Smooth muscle cell (in vitro differentiated cells): ENCODE measurements at regions not wholly inside any gene's neighbourhood (a gene's known extent, or its start where the extent isn't known, plus 50 kb on each side); places are given as distances from the start of the nearest gene placed in this dataset.

Source experiments
- DNase-seq: peaks from one replicate; lab custom pipeline; 2025; ENCODE audit not compliant: unreplicated experiment; lab: John Stamatoyannopoulos, UW
- H2AFZ ChIP-seq: fragments of 200-600 bp; sonication (generic); 2 replicates; pipeline ENCODE4 v1.6.0; 2016; ENCODE audit warnings: antibody characterized with exemption, low read depth, mild to moderate bottlenecking
- H3F3A ChIP-seq: fragments of 200-600 bp; sonication (generic); 2 replicates; pipeline ENCODE4 v1.6.0; 2017; ENCODE audit warnings: antibody characterized with exemption, low read depth
- H3K27ac ChIP-seq: fragments of 200-600 bp; sonication (generic); 2 replicates; pipeline ENCODE4 v1.5.1; 2016; ENCODE audit warnings: low read depth, mild to moderate bottlenecking
- H3K27me3 ChIP-seq: fragments of 200-600 bp; sonication (generic); 2 replicates; pipeline ENCODE4 v1.6.1; 2016; ENCODE audit warnings: low read depth, mild to moderate bottlenecking
- H3K36me3 ChIP-seq: fragments of 200-600 bp; sonication (generic); 2 replicates; pipeline ENCODE4 v1.5.1; 2016; ENCODE audit warnings: low read depth
- H3K4me1 ChIP-seq: fragments of 200-600 bp; sonication (generic); 2 replicates; pipeline ENCODE4 v1.5.1; 2016; ENCODE audit warnings: low read depth
- H3K4me2 ChIP-seq: fragments of 200-600 bp; sonication (generic); 2 replicates; pipeline ENCODE4 v1.6.0; 2016; ENCODE audit warnings: mild to moderate bottlenecking
- H3K4me3 ChIP-seq: fragments of 200-600 bp; sonication (generic); 2 replicates; pipeline ENCODE4 v1.5.1; 2016; ENCODE audit warnings: mild to moderate bottlenecking
- H3K79me2 ChIP-seq: fragments of 200-600 bp; sonication (generic); 2 replicates; pipeline ENCODE4 v1.6.0; 2016; ENCODE audit warnings: low read depth, mild to moderate bottlenecking
- H3K9ac ChIP-seq: fragments of 200-600 bp; sonication (generic); 2 replicates; pipeline ENCODE4 v1.6.0; 2016; ENCODE audit warnings: low read depth
- H3K9me3 ChIP-seq: fragments of 200-600 bp; sonication (generic); replicated peaks from 2 replicates; pipeline ENCODE4 v1.5.1; 2016; ENCODE audit warnings: low read depth
- H4K20me1 ChIP-seq: fragments of 200-600 bp; sonication (generic); 2 replicates; pipeline ENCODE4 v1.6.0; 2016; ENCODE audit warnings: low read depth
- CTCF ChIP-seq: fragments of 200-600 bp; sonication (generic); IDR thresholded peaks from 2 replicates; pipeline ENCODE4 v1.5.1; 2017; ENCODE audit warnings: borderline replicate concordance, mild to moderate bottlenecking, antibody characterized with exemption; ENCODE audit not compliant: insufficient read depth, poor library complexity, severe bottlenecking
- WGBS: methylation state at CpG from one replicate; pipeline ENCODE4 v1.1.7; 2016; ENCODE audit warnings: low lambda C conversion rate; 5-methylcytosine and 5-hydroxymethylcytosine counted together

GRCh38 chr5:61806491-61807020, 474.5 kb downstream of the ZSWIM6 start:
- Histone ChIP-seq H3K4me1 (no peaks in the 10 kb centered on the region), H3K27me3 (no peaks in the 10 kb centered on the region), H3K79me2 (no peaks in the 10 kb centered on the region), H4K20me1 (no peaks in the 10 kb centered on the region), H3K4me3 (no peak overlapping the region), H2AFZ (no peak overlapping the region), H3F3A (no peaks in the 10 kb centered on the region), H3K9me3 (no peaks in the 10 kb centered on the region), H3K27ac (no peak overlapping the region), H3K9ac (no peak overlapping the region), H3K4me2 (no peak overlapping the region), H3K36me3 (no peaks in the 10 kb centered on the region)
- 86% methylated on average over 3 of the region's 3 CpGs for WGBS
- no peak for DNase-seq
- no peak for TF ChIP-seq CTCF

- Histone ChIP-seq H3F3A (no peaks in the 10 kb centered on the region), H3K27ac (no peak overlapping the region), H3K79me2 (no peaks in the 10 kb centered on the region), H3K4me1 (no peaks in the 10 kb centered on the region), H3K9ac (no peak overlapping the region), H3K27me3 (no peaks in the 10 kb centered on the region), H2AFZ (no peak overlapping the region), H3K4me2 (no peak overlapping the region), H3K4me3 (no peak overlapping the region), H3K36me3 (no peaks in the 10 kb centered on the region), H4K20me1 (no peaks in the 10 kb centered on the region), H3K9me3 (no peaks in the 10 kb centered on the region)
- DNase-seq: no peak
- 74% methylated on average over 3 of the region's 3 CpGs for WGBS
- no peak for TF ChIP-seq CTCF
Observed at GRCh38 chr5:61808091-61808490, 476.0 kb downstream of the ZSWIM6 start.

GRCh38 chr5:61808909-61809308, 476.9 kb downstream of the ZSWIM6 start:
- no peaks in the 10 kb centered on the region for H3F3A ChIP-seq
- H3K4me2 ChIP-seq: no peak overlapping the region
- no peaks in the 10 kb centered on the region for H3K36me3 ChIP-seq
- no peak overlapping the region for H3K4me3 ChIP-seq
- H2AFZ ChIP-seq: no peak overlapping the region
- no peaks in the 10 kb centered on the region for H3K9me3 ChIP-seq
- no peak for DNase-seq
- 94% methylated on average over 9 of the region's 9 CpGs for WGBS
- no peaks in the 10 kb centered on the region for H3K4me1 ChIP-seq
- no peaks in the 10 kb centered on the region for H4K20me1 ChIP-seq
- H3K9ac ChIP-seq: no peak overlapping the region
- no peaks in the 10 kb centered on the region for H3K27me3 ChIP-seq
- TF ChIP-seq CTCF: no peak
- no peaks in the 10 kb centered on the region for H3K79me2 ChIP-seq
- H3K27ac ChIP-seq: no peak overlapping the region

- Histone ChIP-seq H3K4me1 (no peaks in the 10 kb centered on the region), H3K9me3 (no peaks in the 10 kb centered on the region), H2AFZ (no peak overlapping the region), H3K27me3 (no peaks in the 10 kb centered on the region), H3K79me2 (no peaks in the 10 kb centered on the region), H3K4me2 (no peak overlapping the region), H3K27ac (no peak overlapping the region), H3F3A (no peaks in the 10 kb centered on the region), H3K36me3 (no peaks in the 10 kb centered on the region), H4K20me1 (no peaks in the 10 kb centered on the region), H3K9ac (no peak overlapping the region), H3K4me3 (no peak overlapping the region)
- WGBS: 95% methylated on average over 4 of the region's 4 CpGs
- TF ChIP-seq CTCF: no peak
- no peak for DNase-seq
Observed at GRCh38 chr5:61809651-61810050, 477.6 kb downstream of the ZSWIM6 start.
